Trophoblast cell (in vitro differentiated cells and primary cell): ENCODE measurements at regions not wholly inside any gene's neighbourhood (a gene's known extent, or its start where the extent isn't known, plus 50 kb on each side); places are given as distances from the start of the nearest gene placed in this dataset.

Source experiments
- DNase-seq, 2 donors: peaks; one replicate each; pipeline ENCODE4 v3.0.0-alpha.2; 2016
- H2AFZ ChIP-seq: 2 replicates; pipeline ENCODE4 v1.6.1; 2013; ENCODE audit warnings: low read length, moderate library complexity, mild to moderate bottlenecking; ENCODE audit not compliant: insufficient read depth, poor library complexity
- H2AK5ac ChIP-seq: 2 replicates; pipeline ENCODE4 v1.6.1; 2013; ENCODE audit warnings: mild to moderate bottlenecking, low read length
- H2BK120ac ChIP-seq: 2 replicates; pipeline ENCODE4 v1.6.1; 2013; ENCODE audit warnings: low read length, mild to moderate bottlenecking, moderate library complexity; ENCODE audit not compliant: insufficient read depth, poor library complexity
- H2BK12ac ChIP-seq: 2 replicates; pipeline ENCODE4 v1.6.1; 2013; ENCODE audit warnings: mild to moderate bottlenecking, low read length, moderate library complexity
- H2BK5ac ChIP-seq: 2 replicates; pipeline ENCODE4 v1.6.1; 2013; ENCODE audit warnings: low read length, low read depth, moderate library complexity, mild to moderate bottlenecking; ENCODE audit not compliant: poor library complexity
- H3K14ac ChIP-seq: 2 replicates; pipeline ENCODE4 v1.6.1; 2013; ENCODE audit warnings: mild to moderate bottlenecking, low read length
- H3K18ac ChIP-seq: 2 replicates; pipeline ENCODE4 v1.6.1; 2013; ENCODE audit warnings: mild to moderate bottlenecking, low read length
- H3K23ac ChIP-seq: 2 replicates; pipeline ENCODE4 v1.6.1; 2013; ENCODE audit warnings: low read length
- H3K27ac ChIP-seq: 2 replicates; pipeline ENCODE4 v1.5.1; 2013; ENCODE audit warnings: low read depth, mild to moderate bottlenecking, inconsistent platforms, low read length, moderate library complexity
- H3K27me3 ChIP-seq: 2 replicates; pipeline ENCODE4 v1.6.1; 2013; ENCODE audit warnings: inconsistent platforms, mild to moderate bottlenecking, low read length, moderate library complexity; ENCODE audit not compliant: insufficient read depth
- H3K36me3 ChIP-seq, 2 experiments: 1 replicate in 1 of 2; 2 replicates in 1 of 2; pipeline ENCODE4 v1.6.1; 2013; ENCODE audit warnings: low read length in 2 of 2, mild to moderate bottlenecking in 2 of 2, moderate library complexity in 1 of 2; ENCODE audit not compliant: insufficient read depth in 2 of 2, control insufficient read depth in 1 of 2
- H3K4ac ChIP-seq: 2 replicates; pipeline ENCODE4 v1.6.1; 2013; ENCODE audit warnings: low read depth, mild to moderate bottlenecking, low read length, moderate library complexity
- H3K4me1 ChIP-seq, 2 experiments: 1 replicate in 1 of 2; 2 replicates in 1 of 2; pipeline ENCODE4 v1.6.1; 2013; ENCODE audit warnings: low read length in 2 of 2, mild to moderate bottlenecking in 2 of 2, moderate library complexity in 1 of 2; ENCODE audit not compliant: insufficient read depth in 2 of 2, control insufficient read depth in 1 of 2
- H3K4me2 ChIP-seq: 2 replicates; pipeline ENCODE4 v1.6.1; 2013; ENCODE audit warnings: inconsistent platforms, mild to moderate bottlenecking, low read length, moderate library complexity
- H3K4me3 ChIP-seq: 2 replicates; pipeline ENCODE4 v1.5.1; 2013; ENCODE audit warnings: mild to moderate bottlenecking, low read depth, low read length, inconsistent platforms
- H3K79me1 ChIP-seq: one replicate; pipeline ENCODE4 v1.6.1; 2013; ENCODE audit warnings: low read length
- H3K79me2 ChIP-seq: 2 replicates; pipeline ENCODE4 v1.6.1; 2013; ENCODE audit warnings: low read length, mild to moderate bottlenecking; ENCODE audit not compliant: control insufficient read depth, insufficient read depth, poor library complexity
- H3K9ac ChIP-seq: 2 replicates; pipeline ENCODE4 v1.6.1; 2013; ENCODE audit warnings: mild to moderate bottlenecking, low read length
- H3K9me3 ChIP-seq: 2 replicates; pipeline ENCODE4 v1.6.1; 2013; ENCODE audit warnings: low read depth, mild to moderate bottlenecking, control low read depth, inconsistent platforms, low read length; ENCODE audit not compliant: insufficient read depth
- H4K12ac ChIP-seq: 2 replicates; pipeline ENCODE4 v1.6.1; 2013; ENCODE audit warnings: low read depth, mild to moderate bottlenecking, low read length, moderate library complexity
- H4K8ac ChIP-seq: 2 replicates; pipeline ENCODE4 v1.6.1; 2013; ENCODE audit warnings: low read depth, mild to moderate bottlenecking, low read length, moderate library complexity
- H4K91ac ChIP-seq: one replicate; pipeline ENCODE4 v1.6.1; 2013; ENCODE audit warnings: low read depth, mild to moderate bottlenecking, low read length, moderate library complexity
- WGBS: extraction: QIAGEN DNeasy Blood & Tissue Kit; methylation state at CpG from one replicate; pipeline ENCODE4 v1.1.7; 2013; ENCODE audit warnings: missing lambda C conversion rate; ENCODE audit not compliant: insufficient read length, insufficient coverage; ENCODE audit errors: extremely low coverage; 5-methylcytosine and 5-hydroxymethylcytosine counted together

GRCh38 chr12:33313476-33313875 is 126.1 kb downstream of the SYT10 start:
- Histone ChIP-seq H2BK120ac (no peak overlapping the region), H3K9ac (no peak overlapping the region), H3K4me1 (peaks cover 1 to 3% of the 10 kb centered on the region in 2 experiments), H3K27me3 (no peaks in the 10 kb centered on the region), H3K14ac (no peak overlapping the region), H2AFZ (no peak overlapping the region), H3K4me3 (no peak overlapping the region), H4K12ac (no peak overlapping the region), H4K8ac (no peak overlapping the region), H3K23ac (no peak overlapping the region), H2AK5ac (no peak overlapping the region), H2BK12ac (no peak overlapping the region), H3K79me2 (no peaks in the 10 kb centered on the region), H2BK5ac (no peak overlapping the region), H4K91ac (no peak overlapping the region), H3K27ac (no peak overlapping the region), H3K9me3 (peaks cover 3% of the 10 kb centered on the region), H3K79me1 (peaks cover 4% of the 10 kb centered on the region), H3K18ac (no peak overlapping the region), H3K36me3 (no peaks in the 10 kb centered on the region), H3K4me2 (no peak overlapping the region), H3K4ac (no peak overlapping the region)
- peak; percentile 71 to 84 for DNase-seq

- Histone ChIP-seq H2AK5ac (peak overlapping the region; percentile 49), H3K4ac (no peak overlapping the region), H3K27me3 (no peaks in the 10 kb centered on the region), H3K23ac (no peak overlapping the region), H3K79me2 (no peaks in the 10 kb centered on the region), H4K8ac (no peak overlapping the region), H2BK12ac (no peak overlapping the region), H3K9me3 (peaks cover 3% of the 10 kb centered on the region), H3K36me3 (no peaks in the 10 kb centered on the region), H4K12ac (no peak overlapping the region), H3K4me1 (peaks cover 1 to 3% of the 10 kb centered on the region in 2 experiments), H2AFZ (no peak overlapping the region), H3K9ac (no peak overlapping the region), H3K27ac (no peak overlapping the region), H3K18ac (no peak overlapping the region), H3K79me1 (peaks cover 5% of the 10 kb centered on the region), H3K4me3 (no peak overlapping the region), H4K91ac (peak overlapping the region; percentile 20), H3K4me2 (no peak overlapping the region), H2BK120ac (no peak overlapping the region), H3K14ac (no peak overlapping the region), H2BK5ac (no peak overlapping the region)
- WGBS, result no CpG with 5 or more reads among the region's 4 CpGs
- no peak for DNase-seq
Observed at GRCh38 chr12:33310471-33310870, 129.1 kb downstream of the SYT10 start.

GRCh38 chr12:33304176-33304575 is 135.4 kb downstream of the SYT10 start:
- no peak overlapping the region for H4K91ac ChIP-seq
- H3K27me3 ChIP-seq, result no peaks in the 10 kb centered on the region
- H4K12ac ChIP-seq, result no peak overlapping the region
- WGBS, result no CpG with 5 or more reads among the region's 2 CpGs
- no peak for DNase-seq
- no peak overlapping the region for H3K27ac ChIP-seq
- H3K4me1 ChIP-seq, result no peaks in the 10 kb centered on the region
- no peak overlapping the region for H3K23ac ChIP-seq
- no peak overlapping the region for H4K8ac ChIP-seq
- no peak overlapping the region for H3K4me2 ChIP-seq
- no peak overlapping the region for H3K4me3 ChIP-seq
- H2BK5ac ChIP-seq, result no peak overlapping the region
- peak overlapping the region; percentile 51 for H2BK120ac ChIP-seq
- H3K36me3 ChIP-seq, result no peaks in the 10 kb centered on the region
- no peak overlapping the region for H3K14ac ChIP-seq
- H3K79me1 ChIP-seq, result peaks cover 4% of the 10 kb centered on the region
- no peaks in the 10 kb centered on the region for H3K79me2 ChIP-seq
- H3K9ac ChIP-seq, result no peak overlapping the region
- H2BK12ac ChIP-seq, result no peak overlapping the region
- no peak overlapping the region for H2AFZ ChIP-seq
- no peak overlapping the region for H2AK5ac ChIP-seq
- peaks cover under 1% of the 10 kb centered on the region for H3K9me3 ChIP-seq
- no peak overlapping the region for H3K4ac ChIP-seq
- H3K18ac ChIP-seq, result no peak overlapping the region

DNA sequence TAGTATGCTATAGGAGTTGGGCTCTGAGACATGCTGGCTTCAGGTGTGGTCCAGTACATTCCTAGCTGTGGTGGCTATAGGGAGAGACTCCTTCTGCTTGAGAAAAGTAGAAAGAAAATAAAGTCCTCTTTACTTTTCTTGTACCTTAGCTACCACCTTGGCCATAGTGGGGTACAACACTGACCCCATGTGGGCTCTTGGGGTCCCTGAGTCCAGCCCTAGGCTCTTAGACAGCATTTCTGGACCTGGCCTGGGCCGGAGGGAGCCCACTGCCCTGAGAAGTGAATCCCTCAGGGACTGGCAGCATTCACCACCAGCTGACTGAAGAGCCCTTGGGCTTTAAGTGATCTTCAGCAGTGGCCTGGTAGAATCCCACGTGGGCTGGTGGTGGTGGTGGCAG is 143.1 kb downstream of the SYT10 start:
- Histone ChIP-seq H3K4me3 (no peak overlapping the region), H3K27me3 (no peaks in the 10 kb centered on the region), H3K14ac (no peak overlapping the region), H3K79me2 (no peaks in the 10 kb centered on the region), H2AFZ (no peak overlapping the region), H3K27ac (no peak overlapping the region), H2BK5ac (no peak overlapping the region), H3K18ac (no peak overlapping the region), H4K91ac (no peak overlapping the region), H2BK120ac (no peak overlapping the region), H4K12ac (no peak overlapping the region), H3K4ac (no peak overlapping the region), H2AK5ac (peak overlapping the region; percentile 35), H2BK12ac (no peak overlapping the region), H3K4me2 (no peak overlapping the region), H3K79me1 (no peaks in the 10 kb centered on the region), H3K4me1 (no peaks in the 10 kb centered on the region), H3K36me3 (no peaks in the 10 kb centered on the region), H3K9ac (no peak overlapping the region), H4K8ac (no peak overlapping the region), H3K23ac (no peak overlapping the region), H3K9me3 (peaks cover 5% of the 10 kb centered on the region)
- WGBS, result no CpG with 5 or more reads among the region's 2 CpGs
- no peak for DNase-seq
